ENCODE measurements at regions not wholly inside any gene's neighbourhood (a gene's known extent, or its start where the extent isn't known, plus 50 kb on each side); places are given as distances from the start of the nearest gene placed in this dataset.

- Histone ChIP-seq H3K4me1 (ENCODE audit: control insufficient read depth, extremely low read depth, insufficient read depth, low read length) (no peaks in the 10 kb centered on the region), H3K4me2 (ENCODE audit: insufficient read depth, low read length) (no peak overlapping the region), H3K36me3 (ENCODE audit: control insufficient read depth in 2 of 2, extremely low read depth in 1 of 2, insufficient read depth in 2 of 2, low read length in 2 of 2) (no peaks in the 10 kb centered on the region), H3K27me3 (ENCODE audit: control insufficient read depth in 2 of 2, insufficient read depth in 2 of 2, low read length in 2 of 2) (no peaks in the 10 kb centered on the region), H4K20me1 (replicated peaks; ENCODE audit: control insufficient read depth, extremely low read depth, insufficient read depth, low read length) (no peaks in the 10 kb centered on the region), H3K9ac (replicated peaks; ENCODE audit: extremely low read depth, insufficient read depth, low read length) (no peak overlapping the region), H3K4me3 (replicated peaks in 1 of 3; ENCODE audit: insufficient read depth in 1 of 3, low read depth in 1 of 3, low read length in 3 of 3) (no peak overlapping the region), H3K79me2 (ENCODE audit: control insufficient read depth, insufficient read depth, low read length) (no peaks in the 10 kb centered on the region), H3K27ac (ENCODE audit: insufficient read depth, low read depth, low read length) (no peak overlapping the region), H3K9me1 (replicated peaks; ENCODE audit: control insufficient read depth, extremely low read depth, insufficient read depth, low read length) (no peaks in the 10 kb centered on the region), H2AFZ (ENCODE audit: low read depth, low read length) (no peak overlapping the region), H3K9me3 (replicated peaks; ENCODE audit: control insufficient read depth, insufficient read depth, low read length) (no peaks in the 10 kb centered on the region)
- no peak for DNase-seq (ENCODE audit: low read depth, low spot score)
- POLR2A ChIA-PET, result no interaction called here
- TF ChIP-seq MAX (IDR thresholded peaks at IDR 0.05; ENCODE audit: insufficient read depth, insufficient read length) (no peak), POLR2A (IDR thresholded peaks at IDR 0.05; ENCODE audit: low read depth, low read length) (no peak), GATA2 (IDR thresholded peaks at IDR 0.05; ENCODE audit: insufficient read depth, insufficient read length, low read depth, low read length) (no peak), MYC (IDR thresholded peaks at IDR 0.05; ENCODE audit: low read depth, low read length) (no peak), FOS (IDR thresholded peaks at IDR 0.05; ENCODE audit: borderline replicate concordance, insufficient read depth, low read length) (no peak)
- dilution Hi-C loops (cut with MboI; ENCODE audit: extremely low pct_ligation_motif_present, low sequenced_read_pairs) (no loop called here), intact Hi-C loops (cut with micrococcal nuclease) (no loop called here)
- no peak for FAIRE-seq
- no TSS peak for BruUV-seq (replicated peaks)
- CTCF ChIA-PET, result no interaction called here
These were observed 402.8 kb downstream of the BCAT1 start for GRCh38 chr12:24546084-24546483.

- no peak overlapping the region for H3K4me3 ChIP-seq (replicated peaks in 1 of 3; ENCODE audit: insufficient read depth in 1 of 3, low read depth in 1 of 3, low read length in 3 of 3)
- no peaks in the 10 kb centered on the region for H4K20me1 ChIP-seq (replicated peaks; ENCODE audit: control insufficient read depth, extremely low read depth, insufficient read depth, low read length)
- H3K9me1 ChIP-seq (replicated peaks; ENCODE audit: control insufficient read depth, extremely low read depth, insufficient read depth, low read length), result no peaks in the 10 kb centered on the region
- H3K27me3 ChIP-seq (ENCODE audit: control insufficient read depth in 2 of 2, insufficient read depth in 2 of 2, low read length in 2 of 2), result no peaks in the 10 kb centered on the region
- FAIRE-seq, result no peak
- intact Hi-C loops (cut with micrococcal nuclease) (no loop called here), dilution Hi-C loops (cut with MboI; ENCODE audit: extremely low pct_ligation_motif_present, low sequenced_read_pairs) (no loop called here)
- H3K4me2 ChIP-seq (ENCODE audit: insufficient read depth, low read length), result no peak overlapping the region
- H3K36me3 ChIP-seq (ENCODE audit: control insufficient read depth in 2 of 2, extremely low read depth in 1 of 2, insufficient read depth in 2 of 2, low read length in 2 of 2), result no peaks in the 10 kb centered on the region
- BruUV-seq (replicated peaks), result no TSS peak
- no peaks in the 10 kb centered on the region for H3K79me2 ChIP-seq (ENCODE audit: control insufficient read depth, insufficient read depth, low read length)
- ChIA-PET CTCF (no interaction called here), POLR2A (no interaction called here)
- DNase-seq (ENCODE audit: low read depth, low spot score), result no peak
- no peaks in the 10 kb centered on the region for H3K4me1 ChIP-seq (ENCODE audit: control insufficient read depth, extremely low read depth, insufficient read depth, low read length)
- H3K27ac ChIP-seq (ENCODE audit: insufficient read depth, low read depth, low read length), result no peak overlapping the region
- no peak overlapping the region for H2AFZ ChIP-seq (ENCODE audit: low read depth, low read length)
- no peak overlapping the region for H3K9ac ChIP-seq (replicated peaks; ENCODE audit: extremely low read depth, insufficient read depth, low read length)
- H3K9me3 ChIP-seq (replicated peaks; ENCODE audit: control insufficient read depth, insufficient read depth, low read length), result no peaks in the 10 kb centered on the region
- TF ChIP-seq CTCF (IDR thresholded peaks at IDR 0.05; ENCODE audit: extremely low read depth in 1 of 2, insufficient read depth in 1 of 2, low read depth in 1 of 2, low read length in 2 of 2) (no peak), MYC (IDR thresholded peaks at IDR 0.05; ENCODE audit: low read depth, low read length) (no peak), MAX (IDR thresholded peaks at IDR 0.05; ENCODE audit: insufficient read depth, insufficient read length) (no peak), POLR2AphosphoS5 (IDR thresholded peaks at IDR 0.05; ENCODE audit: insufficient read depth, low read depth, low read length) (no peak), JUN (IDR thresholded peaks at IDR 0.05; ENCODE audit: borderline replicate concordance, insufficient read depth, insufficient read length, low read depth) (no peak), GATA2 (IDR thresholded peaks at IDR 0.05; ENCODE audit: insufficient read depth, insufficient read length, low read depth, low read length) (no peak), EZH2 (IDR thresholded peaks at IDR 0.05; ENCODE audit: borderline replicate concordance, low read depth, low read length, severe bottlenecking) (no peak), FOS (IDR thresholded peaks at IDR 0.05; ENCODE audit: borderline replicate concordance, insufficient read depth, low read length) (no peak), POLR2A (IDR thresholded peaks at IDR 0.05; ENCODE audit: low read depth, low read length) (no peak)
These were observed 404.5 kb downstream of the BCAT1 start for GRCh38 chr12:24544368-24544767.
